ENCODE measurements at regions not wholly inside any gene's neighbourhood (a gene's known extent, or its start where the extent isn't known, plus 50 kb on each side); places are given as distances from the start of the nearest gene placed in this dataset.
A peak's percentile ranks its signal among the peaks of the same experiment; 100 is the strongest.

DNA sequence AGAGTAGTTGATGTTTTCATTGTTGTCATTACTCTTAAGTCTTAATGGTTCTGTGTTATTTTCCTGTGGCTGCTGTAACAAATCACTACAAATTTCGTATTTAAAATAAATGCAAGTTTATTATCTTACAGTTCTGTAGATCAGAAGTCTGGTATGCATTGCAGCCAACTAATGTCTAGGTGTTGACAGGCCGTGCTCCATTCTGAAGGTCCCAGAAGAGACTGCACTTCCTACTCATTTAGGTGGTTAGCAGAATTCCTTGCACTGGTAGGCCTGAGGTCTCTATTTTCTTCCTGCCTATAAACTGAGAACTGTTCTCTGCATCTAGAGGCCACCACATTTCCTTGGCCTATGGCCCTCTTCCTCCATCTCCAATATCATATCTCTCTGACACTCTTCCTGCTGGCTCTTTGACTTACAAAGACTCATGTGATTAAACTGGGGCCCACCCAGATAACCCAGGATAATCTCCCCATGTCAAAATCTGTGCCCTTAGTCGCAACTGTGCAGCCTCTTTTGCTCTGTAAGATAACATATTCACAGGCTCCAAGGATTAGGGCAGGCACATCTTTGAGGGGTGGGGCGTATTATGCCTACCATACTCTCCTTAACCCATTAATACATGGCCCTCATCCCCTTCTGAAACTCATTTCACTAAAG lies 468.4 kb downstream of the FOXO1 start:
- DNase-seq = no peak

- DNase-seq = no peak
Observed at GRCh38 chr13:40200273-40200978, 466.0 kb downstream of the FOXO1 start.

DNA sequence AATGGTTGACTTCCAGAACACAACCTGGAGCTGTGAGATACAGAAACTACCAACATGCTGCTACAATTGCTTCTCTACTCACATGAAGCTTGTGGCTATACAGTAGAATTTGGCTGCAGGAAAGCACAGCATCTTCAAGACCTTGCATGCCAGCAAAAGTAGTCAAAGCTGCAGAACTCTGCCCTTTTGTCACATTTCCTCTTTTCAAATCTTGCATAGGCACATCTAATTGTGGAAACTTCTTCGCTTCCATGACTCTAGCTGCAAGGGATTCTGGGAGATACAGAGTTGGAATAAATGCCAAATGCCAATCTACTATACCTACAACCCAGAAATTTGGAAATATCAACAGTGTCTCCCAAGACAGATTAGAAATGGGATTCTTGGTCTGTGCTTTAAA lies 462.2 kb downstream of the FOXO1 start:
- no peak for DNase-seq

- no peak for DNase-seq
Observed at GRCh38 chr13:40205771-40206240, 460.6 kb downstream of the FOXO1 start.

DNA sequence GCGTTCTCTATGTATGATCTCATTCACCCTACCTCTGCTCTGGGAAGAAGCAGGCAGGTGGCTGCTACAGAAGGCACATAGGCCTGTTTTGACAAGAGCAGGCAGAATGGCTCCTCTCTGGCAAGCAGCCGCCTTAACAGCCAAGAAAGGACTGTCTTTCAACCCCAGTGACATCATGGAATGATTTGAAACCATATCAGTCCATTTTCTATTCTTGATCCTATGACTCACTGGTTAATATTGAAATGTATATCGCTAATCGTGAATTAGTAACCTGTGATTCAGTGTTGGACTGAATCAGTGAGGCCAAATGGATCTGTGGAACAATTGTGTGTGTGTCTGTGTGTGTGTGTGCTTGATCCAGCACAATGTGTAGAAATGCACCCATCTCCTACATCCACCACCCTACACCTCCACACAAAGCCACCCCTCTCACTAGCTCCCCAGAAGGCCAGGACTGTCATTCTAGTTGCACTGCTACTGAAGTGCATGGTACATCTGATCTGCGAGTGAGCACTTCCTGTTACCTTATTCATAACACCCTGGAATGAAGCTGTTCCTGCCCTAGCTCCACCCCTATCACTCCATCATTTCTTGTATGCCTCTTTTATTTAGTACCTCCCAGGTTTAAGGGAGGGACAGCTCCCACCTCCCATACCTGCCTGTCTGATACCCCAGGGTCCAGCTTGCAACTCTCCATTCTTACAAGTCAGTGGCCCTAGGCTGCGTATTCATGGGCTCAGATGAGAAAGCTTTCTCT lies 460.0 kb downstream of the FOXO1 start:
- DNase-seq = peak; percentile 62

DNA sequence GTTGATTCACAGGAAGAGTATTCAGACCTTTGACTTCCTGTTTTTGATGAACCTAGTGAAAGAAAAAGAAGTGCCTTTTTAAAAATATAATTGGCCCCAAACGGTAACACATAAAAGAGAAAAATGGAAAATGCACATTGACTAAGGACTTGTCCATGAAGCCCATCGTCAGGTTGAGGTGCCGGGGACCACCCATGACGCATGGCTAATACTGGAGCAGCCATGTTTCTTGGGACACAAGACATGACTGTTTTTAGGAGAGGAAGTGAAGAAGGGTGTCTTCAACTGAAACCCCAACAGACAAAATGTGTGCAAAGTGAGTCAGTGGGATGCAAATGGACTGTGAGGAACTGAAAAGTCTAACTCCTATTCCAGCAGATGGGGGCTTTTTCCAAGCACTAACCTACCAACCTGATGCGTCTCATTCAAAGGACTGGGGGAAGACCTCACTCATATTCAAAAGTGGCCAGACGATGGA lies 459.4 kb downstream of the FOXO1 start:
- DNase-seq = no peak

DNA sequence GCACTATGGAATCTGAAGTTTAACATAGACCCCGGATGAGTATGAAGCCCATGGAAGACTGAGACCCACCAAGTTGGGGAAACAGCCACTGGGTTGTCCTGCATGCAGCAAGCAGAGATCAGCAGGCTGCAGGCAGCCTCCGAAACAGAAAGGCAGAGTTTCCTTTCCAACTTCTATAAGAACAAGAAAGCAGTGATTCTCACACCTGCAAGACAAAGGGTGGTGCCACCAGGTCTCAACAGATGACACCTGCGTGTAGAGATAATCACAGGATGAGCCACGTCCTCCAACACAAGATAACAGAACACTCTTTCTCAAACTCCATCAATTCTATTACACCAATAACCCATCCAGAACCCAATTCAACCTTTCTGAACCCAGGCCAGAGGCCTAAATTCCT lies 457.9 kb downstream of the FOXO1 start:
- no peak for DNase-seq

DNA sequence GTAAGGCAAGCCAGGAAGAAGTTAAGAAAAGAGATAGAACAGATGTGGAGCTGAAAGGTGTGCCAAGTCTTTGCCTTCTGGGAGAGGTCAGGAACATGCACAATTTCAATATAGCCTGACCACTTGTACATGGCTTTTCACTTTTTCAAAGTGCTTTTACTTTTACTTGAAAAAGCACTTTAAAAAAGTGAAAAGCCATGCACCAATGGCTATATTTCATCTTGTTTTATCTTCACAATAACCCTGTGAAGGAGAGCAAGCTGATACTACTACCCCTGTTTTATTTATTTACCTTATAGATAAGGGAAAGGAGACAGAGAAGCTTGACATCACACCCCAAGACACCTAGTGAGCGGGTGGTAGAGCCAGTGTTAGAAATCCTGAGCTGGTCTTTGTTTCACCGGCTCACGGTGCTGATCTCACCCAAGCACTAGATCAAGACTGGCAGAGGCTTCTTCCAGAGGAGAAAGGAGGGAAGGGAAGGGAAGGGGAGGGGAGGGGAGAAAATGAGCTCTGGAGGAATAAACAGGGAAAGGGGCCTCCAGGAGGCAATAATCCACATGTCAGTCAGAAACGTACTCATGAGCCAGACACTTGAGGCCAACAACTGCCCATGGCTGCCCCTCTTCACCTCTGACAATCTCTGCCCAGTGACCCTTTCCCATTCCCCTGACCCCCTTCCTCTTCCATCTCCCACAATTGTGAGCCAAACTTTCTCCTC lies 455.4 kb downstream of the FOXO1 start:
- DNase-seq = no peak

DNA sequence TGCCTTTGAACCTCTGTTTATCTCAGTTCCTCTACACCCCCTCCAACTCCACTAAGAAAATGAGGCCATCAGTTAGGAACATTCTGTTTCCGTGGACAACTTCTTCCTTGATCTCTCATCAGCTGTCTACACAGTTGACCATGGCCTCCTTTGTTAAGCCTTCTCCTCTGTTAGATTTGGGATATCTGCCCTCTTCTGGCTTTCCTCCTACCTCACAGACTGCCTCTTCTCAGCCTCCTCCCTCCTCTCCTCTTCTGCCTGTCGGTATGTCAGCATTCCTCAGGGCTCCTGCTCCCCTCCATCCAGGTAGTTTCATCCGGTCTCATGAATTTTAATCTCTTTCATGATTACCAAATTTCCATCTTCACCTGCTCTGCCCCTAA lies 454.9 kb downstream of the FOXO1 start:
- DNase-seq = no peak

DNA sequence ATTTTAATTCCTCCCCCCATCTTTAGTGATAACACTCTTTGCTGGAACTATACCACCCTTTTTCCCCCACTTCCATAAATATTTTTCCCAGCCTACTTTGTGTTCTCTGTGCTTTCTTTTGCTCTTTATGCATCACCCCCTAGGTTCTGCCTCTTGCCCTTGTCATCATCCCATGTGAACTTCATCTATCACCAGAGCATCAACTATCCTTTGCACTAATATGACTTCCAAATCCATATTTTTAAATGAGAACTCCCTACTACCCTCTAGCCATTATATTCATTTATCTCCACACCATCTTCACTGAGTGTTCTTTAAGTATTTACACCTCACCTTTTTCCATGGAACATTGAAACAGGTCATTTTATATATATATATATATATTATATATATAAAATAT lies 452.7 kb downstream of the FOXO1 start:
- DNase-seq = no peak

DNA sequence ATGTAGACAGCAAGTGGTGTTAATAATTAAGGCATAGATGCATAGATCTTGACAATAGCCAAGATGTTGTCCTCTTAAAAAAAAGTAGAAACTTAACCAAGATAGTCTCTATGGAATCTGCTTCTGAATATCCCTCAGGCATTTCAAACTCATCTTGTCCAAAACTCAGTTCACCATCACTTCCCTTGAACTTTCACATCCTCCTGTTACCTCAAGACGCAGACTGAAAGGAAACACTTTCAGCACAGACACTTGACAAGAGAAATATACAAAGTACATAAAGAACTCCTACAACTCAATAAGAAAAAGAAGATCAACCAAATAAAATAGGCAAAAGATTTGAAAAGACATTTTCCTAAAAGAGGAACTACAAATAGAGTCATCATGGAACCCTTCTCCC lies 451.1 kb downstream of the FOXO1 start:
- DNase-seq = no peak

- DNase-seq = no peak
Observed at GRCh38 chr13:40215747-40216146, 450.7 kb downstream of the FOXO1 start.

- DNase-seq = no peak
Observed at GRCh38 chr13:40217675-40218074, 448.8 kb downstream of the FOXO1 start.

DNA sequence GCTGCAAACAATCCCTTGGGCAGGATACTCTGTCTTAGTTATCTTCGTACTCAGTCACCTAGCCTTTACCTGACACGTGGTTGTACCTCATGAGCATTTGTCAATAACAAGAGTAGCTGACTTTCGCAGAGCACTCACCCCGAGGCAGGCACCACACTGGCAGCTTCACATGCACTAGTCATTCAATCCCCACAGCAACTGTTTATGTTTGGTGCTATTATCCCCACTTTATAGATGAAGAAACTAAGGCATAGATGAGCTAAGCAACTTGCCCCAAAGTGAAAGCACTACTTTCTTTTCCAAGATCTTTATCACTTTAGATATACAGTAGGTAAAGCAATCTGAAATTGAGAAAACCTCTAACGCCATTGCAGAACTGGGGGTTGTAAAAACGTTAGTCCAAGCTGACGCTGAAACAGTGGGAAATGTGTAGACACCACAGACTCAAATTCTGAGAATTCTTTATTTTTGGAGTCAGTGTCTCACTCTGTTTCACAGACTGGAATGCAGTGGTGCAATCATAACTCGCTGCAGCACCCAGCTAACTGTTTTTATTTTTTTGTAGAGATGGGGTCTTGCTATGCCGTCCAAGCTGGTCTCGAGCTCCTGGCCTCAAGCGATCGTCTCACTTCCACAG lies 446.0 kb downstream of the FOXO1 start:
- peak; percentile 8 for DNase-seq

GRCh38 chr13:40221131-40221459 lies 445.3 kb downstream of the FOXO1 start:
- no peak for DNase-seq

- DNase-seq = peak; percentile 73
Observed at GRCh38 chr13:40221460-40222201, 444.8 kb downstream of the FOXO1 start.

DNA sequence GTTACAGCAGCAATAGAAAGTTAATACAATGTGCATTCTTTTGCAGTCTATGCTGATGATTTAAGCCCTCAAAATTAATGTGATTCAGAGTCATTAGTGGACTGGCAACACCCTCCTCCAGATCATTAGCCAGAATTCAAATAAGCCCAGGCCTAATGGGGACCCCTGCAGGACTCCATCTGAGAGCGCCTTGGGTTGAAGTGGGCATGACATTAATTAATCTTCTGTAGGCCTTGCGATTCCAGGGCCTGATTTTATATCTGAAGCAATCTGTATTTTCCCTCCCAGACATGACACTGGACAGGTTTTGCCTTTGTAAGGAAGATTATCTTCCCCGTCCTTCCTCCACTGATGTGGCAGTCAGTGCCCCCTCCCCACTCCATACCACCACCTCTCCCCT lies 442.9 kb downstream of the FOXO1 start:
- DNase-seq = no peak

DNA sequence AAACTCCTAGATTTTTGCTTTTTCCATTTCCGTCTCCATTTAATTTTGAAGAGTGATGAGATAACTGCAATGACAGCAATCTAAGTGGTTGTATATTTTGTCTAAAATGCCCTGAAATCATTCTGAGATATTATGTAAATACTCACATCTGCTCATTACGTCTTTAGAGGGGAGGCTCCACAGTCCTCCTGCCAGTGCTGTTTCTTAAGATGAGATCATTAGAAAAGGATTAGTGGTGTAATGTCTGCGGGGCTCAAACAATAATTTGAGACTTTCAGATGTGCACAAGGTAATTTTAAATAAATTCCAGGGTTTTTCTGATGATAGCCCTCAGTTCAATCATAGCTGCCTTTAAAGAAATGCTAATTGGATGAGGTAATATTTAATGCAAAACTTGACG lies 437.9 kb downstream of the FOXO1 start:
- DNase-seq = no peak

DNA sequence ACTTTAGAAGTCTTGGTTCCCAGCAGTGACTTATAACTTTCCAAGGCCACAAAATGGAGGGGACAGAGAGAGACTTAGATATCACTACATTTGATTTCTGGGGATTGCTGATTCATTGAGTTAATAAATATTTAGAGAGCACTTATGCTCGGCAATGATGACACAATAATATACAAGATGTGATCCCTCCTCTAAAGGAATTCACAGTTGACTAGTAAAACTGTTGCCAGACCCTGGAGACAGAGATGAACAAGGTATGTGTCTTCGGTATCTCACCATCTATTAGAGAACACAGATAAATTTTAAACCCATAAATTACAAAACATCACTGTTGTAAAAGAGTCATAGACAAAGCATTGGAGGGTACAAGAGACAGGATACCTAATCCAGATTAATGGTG lies 437.5 kb downstream of the FOXO1 start:
- DNase-seq = no peak

DNA sequence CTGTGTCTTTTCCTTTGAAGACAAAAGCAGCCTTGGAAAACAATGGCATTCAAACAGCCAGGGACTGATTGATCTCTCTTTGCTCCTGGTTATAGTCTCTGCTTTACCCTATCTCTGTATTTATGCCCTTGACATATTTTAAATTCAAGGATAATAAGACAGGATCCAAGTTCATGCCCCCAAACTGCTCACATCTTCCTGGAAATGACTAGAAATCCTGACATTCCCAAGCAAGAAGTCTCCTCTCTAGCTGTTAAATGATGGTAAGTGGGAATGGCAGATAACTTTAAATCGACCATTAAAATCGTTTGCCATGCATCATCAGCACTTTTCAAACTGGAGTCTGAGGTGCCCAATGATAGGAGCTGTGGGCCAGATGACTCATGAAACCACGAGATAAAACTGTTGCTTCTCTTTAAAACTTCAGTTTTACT lies 435.6 kb downstream of the FOXO1 start:
- DNase-seq = no peak

- DNase-seq = no peak
Observed at GRCh38 chr13:40231311-40231710, 435.1 kb downstream of the FOXO1 start.

- no peak for DNase-seq
Observed at GRCh38 chr13:40231751-40232150, 434.7 kb downstream of the FOXO1 start.
